22Rv1 (cell line): ENCODE measurements at regions not wholly inside any gene's neighbourhood (a gene's known extent, or its start where the extent isn't known, plus 50 kb on each side); places are given as distances from the start of the nearest gene placed in this dataset.

ENCODE experiments used
- ZFX ChIP-seq: fragments of 450-650 bp; IDR thresholded peaks from 2 replicates; pipeline ENCODE4 v1.6.1; 2017; ENCODE audit warnings: antibody characterized with exemption, borderline replicate concordance
- TF ChIP-seq, protein P1 (sequence below): fragments of 450-650 bp; IDR thresholded peaks from 2 replicates; pipeline ENCODE4 v1.5.1; 2017; ENCODE audit warnings: mild to moderate bottlenecking

DNA sequence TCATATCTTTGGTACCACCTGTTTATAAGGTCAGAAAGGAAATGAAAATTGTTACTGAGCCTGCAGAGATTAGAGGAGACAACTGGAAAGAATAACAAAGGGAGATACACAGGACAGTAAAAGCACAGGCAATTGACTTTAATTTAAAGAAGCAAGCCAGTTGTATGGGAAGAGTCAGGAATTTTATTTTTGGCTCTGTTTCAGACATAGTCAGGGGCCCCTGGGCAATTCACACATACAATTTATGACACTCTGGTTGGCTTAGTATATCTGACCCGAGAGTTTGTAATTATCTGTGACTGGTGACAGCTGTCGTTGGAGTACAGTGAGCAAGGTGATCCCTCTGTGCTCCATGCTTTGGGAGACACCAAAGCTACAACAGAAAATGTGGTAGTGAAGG lies 591.9 kb upstream of the NECTIN3 start:
- TF ChIP-seq, protein P1, sequence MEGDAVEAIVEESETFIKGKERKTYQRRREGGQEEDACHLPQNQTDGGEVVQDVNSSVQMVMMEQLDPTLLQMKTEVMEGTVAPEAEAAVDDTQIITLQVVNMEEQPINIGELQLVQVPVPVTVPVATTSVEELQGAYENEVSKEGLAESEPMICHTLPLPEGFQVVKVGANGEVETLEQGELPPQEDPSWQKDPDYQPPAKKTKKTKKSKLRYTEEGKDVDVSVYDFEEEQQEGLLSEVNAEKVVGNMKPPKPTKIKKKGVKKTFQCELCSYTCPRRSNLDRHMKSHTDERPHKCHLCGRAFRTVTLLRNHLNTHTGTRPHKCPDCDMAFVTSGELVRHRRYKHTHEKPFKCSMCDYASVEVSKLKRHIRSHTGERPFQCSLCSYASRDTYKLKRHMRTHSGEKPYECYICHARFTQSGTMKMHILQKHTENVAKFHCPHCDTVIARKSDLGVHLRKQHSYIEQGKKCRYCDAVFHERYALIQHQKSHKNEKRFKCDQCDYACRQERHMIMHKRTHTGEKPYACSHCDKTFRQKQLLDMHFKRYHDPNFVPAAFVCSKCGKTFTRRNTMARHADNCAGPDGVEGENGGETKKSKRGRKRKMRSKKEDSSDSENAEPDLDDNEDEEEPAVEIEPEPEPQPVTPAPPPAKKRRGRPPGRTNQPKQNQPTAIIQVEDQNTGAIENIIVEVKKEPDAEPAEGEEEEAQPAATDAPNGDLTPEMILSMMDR: no peak
- no peak for TF ChIP-seq ZFX
